ENCODE measurements at regions not wholly inside any gene's neighbourhood (a gene's known extent, or its start where the extent isn't known, plus 50 kb on each side); places are given as distances from the start of the nearest gene placed in this dataset.
"Not testable (repeated sequence)": the region's sequence is repeated elsewhere in the genome, so short reads cannot be mapped to it uniquely, and the experiment has no call there.

- H3K4me3 ChIP-seq (ENCODE audit: low read depth, low read length): peak overlapping the region; percentile 50
- DNase-seq (ENCODE audit: low read depth): no peak
Measured at GRCh38 chr16:64343061-64343819, 778.6 kb downstream of the CDH11 start.

GRCh38 chr16:64341336-64341735, 780.5 kb downstream of the CDH11 start:
- H3K4me3 ChIP-seq (ENCODE audit: low read depth, low read length); DNase-seq (ENCODE audit: low read depth): not testable (repeated sequence)

More at GRCh38 chr16:64343061-64343819, 778.6 kb downstream of the CDH11 start:
- no peak for TF ChIP-seq CTCF (IDR thresholded peaks at IDR 0.05; ENCODE audit: insufficient read depth, low read depth, low read length)

GRCh38 chr16:64339052-64339770, 782.7 kb downstream of the CDH11 start:
- no peak for TF ChIP-seq CTCF (IDR thresholded peaks at IDR 0.05; ENCODE audit: insufficient read depth, low read depth, low read length)
- no peak overlapping the region for H3K4me3 ChIP-seq (ENCODE audit: low read depth, low read length)
- DNase-seq (ENCODE audit: low read depth): no peak

GRCh38 chr16:64321881-64322280, 800.0 kb downstream of the CDH11 start:
- no peak for TF ChIP-seq CTCF (IDR thresholded peaks at IDR 0.05; ENCODE audit: insufficient read depth, low read depth, low read length)
- DNase-seq (ENCODE audit: low read depth): no peak
- no peak overlapping the region for H3K4me3 ChIP-seq (ENCODE audit: low read depth, low read length)

GRCh38 chr16:64321066-64321465, 800.8 kb downstream of the CDH11 start:
- no peak overlapping the region for H3K4me3 ChIP-seq (ENCODE audit: low read depth, low read length)
- no peak for TF ChIP-seq CTCF (IDR thresholded peaks at IDR 0.05; ENCODE audit: insufficient read depth, low read depth, low read length)
- DNase-seq (ENCODE audit: low read depth): no peak

- no peak for DNase-seq (ENCODE audit: low read depth)
- TF ChIP-seq CTCF (IDR thresholded peaks at IDR 0.05; ENCODE audit: insufficient read depth, low read depth, low read length): no peak
- no peak overlapping the region for H3K4me3 ChIP-seq (ENCODE audit: low read depth, low read length)
Measured at GRCh38 chr16:64317601-64318000, 804.3 kb downstream of the CDH11 start.

- TF ChIP-seq CTCF (IDR thresholded peaks at IDR 0.05; ENCODE audit: insufficient read depth, low read depth, low read length): no peak
- H3K4me3 ChIP-seq (ENCODE audit: low read depth, low read length): no peak overlapping the region
- DNase-seq (ENCODE audit: low read depth): no peak
Measured at GRCh38 chr16:64313726-64314125, 808.1 kb downstream of the CDH11 start.

Data from fibroblast of villous mesenchyme (primary cell).